ENCODE measurements at regions not wholly inside any gene's neighbourhood (a gene's known extent, or its start where the extent isn't known, plus 50 kb on each side); places are given as distances from the start of the nearest gene placed in this dataset.

DNA sequence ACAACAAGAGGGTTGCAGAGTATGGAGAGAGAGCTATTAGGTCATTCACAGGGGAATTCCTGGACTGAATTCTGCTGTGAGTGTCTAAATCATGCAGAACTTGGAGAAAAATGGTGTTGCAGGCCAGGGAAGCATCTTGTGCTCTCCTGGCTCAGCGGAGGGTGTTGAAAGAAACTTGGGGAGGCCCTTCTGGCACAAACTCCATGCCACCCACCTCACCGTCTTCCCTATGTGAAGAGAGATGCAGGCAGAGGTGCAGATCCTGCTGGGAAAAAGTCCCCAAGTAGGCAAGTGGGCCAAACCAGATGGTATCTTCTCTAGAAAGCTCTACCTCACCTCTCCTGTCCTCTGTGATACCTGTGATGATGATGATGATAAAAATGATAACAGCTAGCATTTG, 604.3 kb upstream of the API5 start:
- TF ChIP-seq, protein P1, sequence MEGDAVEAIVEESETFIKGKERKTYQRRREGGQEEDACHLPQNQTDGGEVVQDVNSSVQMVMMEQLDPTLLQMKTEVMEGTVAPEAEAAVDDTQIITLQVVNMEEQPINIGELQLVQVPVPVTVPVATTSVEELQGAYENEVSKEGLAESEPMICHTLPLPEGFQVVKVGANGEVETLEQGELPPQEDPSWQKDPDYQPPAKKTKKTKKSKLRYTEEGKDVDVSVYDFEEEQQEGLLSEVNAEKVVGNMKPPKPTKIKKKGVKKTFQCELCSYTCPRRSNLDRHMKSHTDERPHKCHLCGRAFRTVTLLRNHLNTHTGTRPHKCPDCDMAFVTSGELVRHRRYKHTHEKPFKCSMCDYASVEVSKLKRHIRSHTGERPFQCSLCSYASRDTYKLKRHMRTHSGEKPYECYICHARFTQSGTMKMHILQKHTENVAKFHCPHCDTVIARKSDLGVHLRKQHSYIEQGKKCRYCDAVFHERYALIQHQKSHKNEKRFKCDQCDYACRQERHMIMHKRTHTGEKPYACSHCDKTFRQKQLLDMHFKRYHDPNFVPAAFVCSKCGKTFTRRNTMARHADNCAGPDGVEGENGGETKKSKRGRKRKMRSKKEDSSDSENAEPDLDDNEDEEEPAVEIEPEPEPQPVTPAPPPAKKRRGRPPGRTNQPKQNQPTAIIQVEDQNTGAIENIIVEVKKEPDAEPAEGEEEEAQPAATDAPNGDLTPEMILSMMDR (IDR thresholded peaks at IDR 0.05; ENCODE audit: extremely low read depth, insufficient read depth, missing control alignments): no peak
- in situ Hi-C loops (cut with MboI; ENCODE audit: low pct_unique_long_range_greater_than_20kb, low sequenced_read_pairs, unreplicated experiment): no loop called here
- no peak for DNase-seq (ENCODE audit: low spot score)

DNA sequence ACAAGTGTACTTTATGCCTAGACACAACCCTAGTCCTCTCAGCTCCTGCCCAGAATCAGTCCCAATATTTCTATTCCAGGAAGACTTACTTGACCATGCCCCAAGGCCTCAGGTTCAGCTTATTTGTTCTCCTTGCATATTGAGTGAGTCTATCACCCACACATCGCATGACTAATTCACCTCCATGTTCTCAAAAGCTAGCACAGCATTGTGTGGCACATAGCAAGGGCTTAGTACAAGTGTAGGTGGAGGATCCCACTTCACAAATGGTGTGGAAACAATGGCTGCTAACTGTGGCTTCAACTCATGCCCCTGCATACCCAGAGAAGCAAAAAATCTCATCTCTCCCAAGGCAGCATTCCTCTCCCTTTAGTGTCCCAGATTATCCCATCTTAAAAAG, 602.6 kb upstream of the API5 start:
- in situ Hi-C loops (cut with MboI; ENCODE audit: low pct_unique_long_range_greater_than_20kb, low sequenced_read_pairs, unreplicated experiment): no loop called here
- TF ChIP-seq, protein P1 (IDR thresholded peaks at IDR 0.05; ENCODE audit: extremely low read depth, insufficient read depth, missing control alignments): no peak
- no peak for DNase-seq (ENCODE audit: low spot score)

DNA sequence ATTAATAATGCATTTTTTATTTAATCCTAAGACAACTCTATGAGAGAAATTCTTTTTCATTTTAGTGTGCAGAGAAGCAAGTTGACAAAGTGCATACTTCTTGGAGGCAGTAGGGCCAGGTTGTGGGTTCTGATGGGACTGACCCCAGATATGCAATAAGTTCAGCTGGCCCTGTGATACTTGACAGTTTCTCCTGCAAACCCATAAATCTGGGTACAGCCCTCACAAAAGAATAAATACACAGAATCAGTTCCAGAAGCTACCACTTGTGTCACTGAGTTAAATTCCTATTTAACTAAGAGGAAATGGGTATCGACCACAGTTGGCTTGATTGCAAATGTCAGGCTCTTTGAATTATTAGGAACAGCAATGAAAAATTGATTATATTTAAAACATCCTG, 598.5 kb upstream of the API5 start:
- no peak for DNase-seq (ENCODE audit: low spot score)

DNA sequence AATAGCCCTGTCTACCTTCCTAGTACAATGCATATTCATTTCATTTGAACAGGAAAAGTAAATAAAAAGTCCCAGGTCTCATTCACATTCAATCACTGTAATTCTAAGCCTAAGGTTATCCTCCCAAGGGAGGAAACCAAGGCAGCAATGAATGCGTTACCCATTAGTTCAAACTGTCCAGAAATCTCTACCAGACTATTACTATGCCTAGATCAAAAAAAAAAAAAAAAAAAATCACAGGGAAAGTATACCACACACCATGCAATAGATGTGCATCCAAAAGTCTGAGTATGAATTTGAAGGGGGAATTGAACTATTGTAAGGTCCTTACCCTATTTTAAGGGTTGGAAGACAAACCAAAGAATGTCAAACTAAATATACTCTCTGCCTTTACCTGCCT, 598.0 kb upstream of the API5 start:
- TF ChIP-seq, protein P1 (IDR thresholded peaks at IDR 0.05; ENCODE audit: extremely low read depth, insufficient read depth, missing control alignments): no peak
- in situ Hi-C loops (cut with MboI; ENCODE audit: low pct_unique_long_range_greater_than_20kb, low sequenced_read_pairs, unreplicated experiment): no loop called here
- DNase-seq (ENCODE audit: low spot score): no peak

More for the DNA sequence above, 598.5 kb upstream of the API5 start:
- in situ Hi-C loops (cut with MboI; ENCODE audit: low pct_unique_long_range_greater_than_20kb, low sequenced_read_pairs, unreplicated experiment): no loop called here
- TF ChIP-seq, protein P1 (IDR thresholded peaks at IDR 0.05; ENCODE audit: extremely low read depth, insufficient read depth, missing control alignments): no peak

DNA sequence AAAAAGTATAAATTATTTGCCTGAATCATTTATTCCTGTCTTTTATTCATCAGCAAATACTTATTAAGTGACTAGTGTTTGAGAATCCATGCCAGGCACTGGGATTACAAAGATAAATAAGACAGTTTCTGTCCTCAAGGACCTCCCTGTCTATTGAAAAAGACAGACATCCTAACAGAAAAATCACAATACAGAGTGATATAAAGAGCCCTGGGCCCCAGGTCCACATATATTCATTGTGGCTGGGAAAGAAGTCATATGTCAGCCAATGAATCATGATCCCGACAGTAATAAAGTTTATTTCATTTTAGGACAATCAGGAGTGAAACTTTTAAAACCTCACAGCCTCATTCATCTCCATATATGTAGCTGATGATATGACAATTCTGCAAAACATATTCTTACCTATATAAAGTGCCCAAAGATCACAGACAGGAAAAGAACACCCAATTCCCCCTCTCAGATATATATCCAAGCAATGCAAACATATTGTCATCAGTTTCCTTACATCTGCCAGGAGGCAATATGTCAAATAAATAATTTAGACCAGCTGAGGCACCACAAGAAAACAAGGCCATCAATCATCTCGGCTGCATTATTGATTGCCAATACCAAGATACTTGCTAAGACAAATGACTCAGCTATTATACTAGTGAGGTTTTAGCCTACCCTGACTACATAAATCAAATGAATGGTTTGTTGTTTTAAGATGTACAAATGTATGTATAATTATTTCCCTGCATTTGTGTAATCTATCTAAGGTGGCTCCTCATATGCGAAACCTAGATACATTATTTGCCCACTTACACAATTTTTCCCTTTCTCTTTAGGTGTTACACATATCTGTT, 590.9 kb upstream of the API5 start:
- in situ Hi-C loops (cut with MboI; ENCODE audit: low pct_unique_long_range_greater_than_20kb, low sequenced_read_pairs, unreplicated experiment): no loop called here
- DNase-seq (ENCODE audit: low spot score): no peak
- TF ChIP-seq, protein P1 (IDR thresholded peaks at IDR 0.05; ENCODE audit: extremely low read depth, insufficient read depth, missing control alignments): no peak

DNA sequence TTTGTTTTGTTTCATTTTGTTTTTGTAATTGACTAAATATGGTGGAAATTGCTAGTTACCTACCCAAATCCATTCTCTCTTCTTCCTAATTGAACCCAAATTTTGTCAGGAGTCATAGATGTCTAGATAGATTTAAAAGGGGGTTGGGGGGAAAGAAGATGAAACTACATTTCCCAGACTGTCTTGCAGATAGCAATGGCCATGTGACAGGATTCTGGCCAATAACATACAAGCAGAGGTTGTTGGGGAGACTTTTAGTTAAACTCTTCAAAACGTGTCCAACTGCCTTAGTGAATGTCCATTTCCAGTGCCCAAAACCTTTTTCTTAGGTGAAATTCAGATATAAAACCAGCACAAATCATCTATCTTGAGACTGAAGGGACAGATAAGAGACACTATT, 583.9 kb upstream of the API5 start:
- TF ChIP-seq, protein P1 (IDR thresholded peaks at IDR 0.05; ENCODE audit: extremely low read depth, insufficient read depth, missing control alignments): no peak
- in situ Hi-C loops (cut with MboI; ENCODE audit: low pct_unique_long_range_greater_than_20kb, low sequenced_read_pairs, unreplicated experiment): no loop called here
- DNase-seq (ENCODE audit: low spot score): no peak
